Stimulated activated effector memory CD8-positive, alpha-beta T cell treated with anti-CD3 and anti-CD28 coated beads, Interleukin-12 subunit alpha, Interleukin-12 subunit beta, amount 100 ng/mL, for 72 hours (primary cell): ENCODE measurements at regions not wholly inside any gene's neighbourhood (a gene's known extent, or its start where the extent isn't known, plus 50 kb on each side); places are given as distances from the start of the nearest gene placed in this dataset.
"Not testable (repeated sequence)": the region's sequence is repeated elsewhere in the genome, so short reads cannot be mapped to it uniquely, and the experiment has no call there.

Experiments used
- ATAC-seq: fragments of 150-1000 bp; cut with Tn5 transposase; 2 replicates; pipeline ENCODE4 v1.10.0; 2021
- DNase-seq, 2 donors: peaks; one replicate each; pipeline ENCODE4 v3.0.0; 2021 to 2022; ENCODE audit warnings: low spot score in 2 of 2
- H3K27ac Mint-ChIP-seq: one replicate; pipeline ENCODE4 v1.8.0; 2022; ENCODE audit warnings: mild to moderate bottlenecking, mixed read lengths
- H3K36me3 Mint-ChIP-seq: one replicate; pipeline ENCODE4 v1.8.0; 2022; ENCODE audit warnings: mild to moderate bottlenecking, mixed read lengths
- H3K4me1 Mint-ChIP-seq: one replicate; pipeline ENCODE4 v1.8.0; 2022; ENCODE audit warnings: mixed read lengths
- H3K4me3 Mint-ChIP-seq: one replicate; pipeline ENCODE4 v1.8.0; 2022; ENCODE audit warnings: mild to moderate bottlenecking, mixed read lengths
- H3K9me3 Mint-ChIP-seq: one replicate; pipeline ENCODE4 v1.8.0; 2022; ENCODE audit warnings: mixed read lengths

DNA sequence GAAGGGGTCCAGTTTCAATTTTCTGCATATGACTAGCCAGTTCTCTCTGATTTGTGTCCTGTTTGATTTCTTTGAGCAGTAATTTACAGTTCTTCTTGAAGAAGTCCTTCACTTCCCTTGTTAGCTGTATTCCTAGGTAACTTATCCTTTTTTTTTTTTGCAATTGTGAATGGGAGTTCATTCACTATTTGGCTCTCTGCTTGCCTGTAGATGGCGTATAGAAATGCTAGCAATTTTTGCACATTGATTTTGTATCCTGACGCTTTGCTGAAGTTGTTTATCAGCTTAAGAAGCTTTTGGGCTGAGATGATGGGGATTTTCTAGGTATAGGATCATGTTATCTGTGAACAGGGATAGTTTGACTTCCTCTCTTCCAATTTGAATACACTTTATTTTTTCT lies 77.6 kb upstream of the NID2 start:
- H3K36me3 Mint-ChIP-seq = no peaks in the 10 kb centered on the region
- peaks cover 47% of the 10 kb centered on the region for H3K4me1 Mint-ChIP-seq
- H3K4me3 Mint-ChIP-seq = no peak overlapping the region
- no peaks in the 10 kb centered on the region for H3K9me3 Mint-ChIP-seq
- no peak overlapping the region for H3K27ac Mint-ChIP-seq
- no peak for ATAC-seq
- DNase-seq = no peak

GRCh38 chr14:52144099-52144498 lies 75.2 kb upstream of the NID2 start:
- DNase-seq, H3K4me3 Mint-ChIP-seq, ATAC-seq, H3K27ac Mint-ChIP-seq, H3K36me3 Mint-ChIP-seq, H3K9me3 Mint-ChIP-seq: not testable (repeated sequence)
- peaks cover 28% of the 10 kb centered on the region for H3K4me1 Mint-ChIP-seq

DNA sequence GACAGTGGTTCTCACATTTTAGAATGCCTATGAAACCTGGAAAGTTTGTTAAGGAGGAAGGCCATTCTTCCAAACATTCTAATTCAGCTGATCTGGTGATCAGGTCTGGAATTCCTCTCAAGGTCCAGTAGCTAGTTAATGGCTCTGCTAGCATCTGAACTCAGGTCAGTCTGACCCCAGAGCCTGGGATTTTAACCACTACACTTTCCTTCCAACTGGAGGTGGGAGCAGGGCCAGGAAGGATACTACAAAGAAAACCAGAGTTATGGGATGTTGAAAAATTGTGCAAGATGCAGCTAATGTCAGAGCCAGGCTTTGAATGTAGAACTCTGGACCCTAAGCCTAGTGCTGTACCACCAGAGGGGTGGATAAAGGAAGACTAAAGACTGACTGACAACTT lies 73.6 kb upstream of the NID2 start:
- H3K4me1 Mint-ChIP-seq = peaks cover 12% of the 10 kb centered on the region
- no peaks in the 10 kb centered on the region for H3K36me3 Mint-ChIP-seq
- H3K4me3 Mint-ChIP-seq = no peak overlapping the region
- DNase-seq (no peak), ATAC-seq (no peak)
- H3K27ac Mint-ChIP-seq = no peak overlapping the region
- no peaks in the 10 kb centered on the region for H3K9me3 Mint-ChIP-seq

DNA sequence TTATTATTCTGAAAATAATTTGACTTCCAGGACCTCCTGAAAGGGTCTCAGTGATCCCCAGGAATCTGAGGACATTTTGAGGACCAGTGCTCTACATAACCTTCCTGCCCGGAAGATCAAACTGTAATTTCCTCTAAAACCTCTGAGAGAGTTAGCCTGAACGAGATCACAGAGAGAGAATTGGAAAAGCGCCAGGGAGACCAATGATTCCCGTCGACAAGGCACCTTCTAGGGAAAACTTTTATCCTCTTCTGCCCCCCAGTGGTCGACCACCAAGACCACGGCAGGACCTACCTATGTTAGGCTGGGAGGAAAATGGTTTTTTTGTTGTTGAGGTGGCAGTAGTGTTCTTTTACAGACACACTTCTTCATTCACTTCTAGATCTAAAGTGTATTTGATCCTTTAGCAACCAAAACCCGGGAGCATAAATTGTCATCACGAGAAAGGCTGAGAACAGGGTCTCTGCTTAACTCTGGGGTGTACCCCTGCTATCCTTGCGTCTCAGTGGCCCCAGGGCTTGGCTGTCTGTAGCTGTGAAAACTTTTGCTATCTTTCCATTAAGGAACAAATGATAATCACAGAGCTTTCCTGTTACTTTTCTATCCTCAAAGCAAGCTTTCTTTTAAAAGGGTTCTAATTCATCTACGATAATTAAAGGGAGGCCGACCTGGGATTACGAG lies 62.9 kb upstream of the NID2 start:
- peak in 1 of 2 donors; percentile 67 for DNase-seq
- Mint-ChIP-seq H3K4me1 (no peaks in the 10 kb centered on the region), H3K4me3 (no peak overlapping the region), H3K27ac (no peak overlapping the region), H3K9me3 (peaks cover 3% of the 10 kb centered on the region), H3K36me3 (no peaks in the 10 kb centered on the region)
- ATAC-seq = peak; percentile 62

DNA sequence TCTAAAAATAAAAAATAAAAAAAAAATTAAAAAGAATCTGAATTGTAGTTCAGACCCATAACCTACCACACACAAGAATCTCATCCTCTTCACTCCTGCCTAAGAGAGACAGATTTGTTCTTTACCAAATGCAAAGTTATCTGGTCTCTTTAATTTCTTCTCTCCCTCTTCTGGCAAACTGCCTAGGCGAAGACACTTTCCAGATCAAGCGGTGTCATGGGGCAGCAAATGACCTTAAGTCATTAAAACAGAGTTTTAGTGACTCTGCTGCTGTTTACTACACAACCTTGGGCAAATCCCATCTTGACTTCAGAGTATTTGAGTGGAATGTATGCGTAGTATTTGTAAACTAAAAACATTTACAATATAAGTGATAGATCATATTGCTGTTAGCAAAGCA lies 60.9 kb upstream of the NID2 start:
- H3K36me3 Mint-ChIP-seq = no peaks in the 10 kb centered on the region

DNA sequence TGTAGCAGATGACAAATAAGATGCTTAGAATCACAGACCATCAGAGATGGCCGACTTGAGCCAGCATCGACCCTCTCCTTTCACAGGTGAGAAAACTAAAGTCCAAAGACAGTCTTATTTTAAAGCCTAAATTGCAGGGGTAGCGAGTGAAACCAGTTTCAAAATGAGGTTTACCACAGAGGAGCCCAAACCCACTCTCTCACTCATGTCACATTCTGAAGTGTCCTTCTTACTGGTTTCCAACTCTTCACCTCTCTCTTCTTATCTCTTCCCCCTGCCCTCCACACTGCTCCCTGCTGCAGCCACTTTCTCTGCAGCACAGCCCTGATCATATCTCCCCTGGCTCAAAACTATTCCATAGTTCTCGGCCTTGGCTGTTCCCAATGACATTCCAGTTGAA lies 57.0 kb upstream of the NID2 start:
- Mint-ChIP-seq H3K4me1 (peaks cover 19% of the 10 kb centered on the region), H3K9me3 (no peaks in the 10 kb centered on the region), H3K4me3 (peak overlapping the region; percentile 9), H3K27ac (peak overlapping the region; percentile 50), H3K36me3 (no peaks in the 10 kb centered on the region)
- DNase-seq (no peak), ATAC-seq (peak; percentile 80)

More for the DNA sequence above, 60.9 kb upstream of the NID2 start:
- no peak overlapping the region for H3K4me3 Mint-ChIP-seq
- ATAC-seq (no peak), DNase-seq (no peak)
- H3K27ac Mint-ChIP-seq = no peak overlapping the region
- peaks cover 19% of the 10 kb centered on the region for H3K4me1 Mint-ChIP-seq
- no peaks in the 10 kb centered on the region for H3K9me3 Mint-ChIP-seq

DNA sequence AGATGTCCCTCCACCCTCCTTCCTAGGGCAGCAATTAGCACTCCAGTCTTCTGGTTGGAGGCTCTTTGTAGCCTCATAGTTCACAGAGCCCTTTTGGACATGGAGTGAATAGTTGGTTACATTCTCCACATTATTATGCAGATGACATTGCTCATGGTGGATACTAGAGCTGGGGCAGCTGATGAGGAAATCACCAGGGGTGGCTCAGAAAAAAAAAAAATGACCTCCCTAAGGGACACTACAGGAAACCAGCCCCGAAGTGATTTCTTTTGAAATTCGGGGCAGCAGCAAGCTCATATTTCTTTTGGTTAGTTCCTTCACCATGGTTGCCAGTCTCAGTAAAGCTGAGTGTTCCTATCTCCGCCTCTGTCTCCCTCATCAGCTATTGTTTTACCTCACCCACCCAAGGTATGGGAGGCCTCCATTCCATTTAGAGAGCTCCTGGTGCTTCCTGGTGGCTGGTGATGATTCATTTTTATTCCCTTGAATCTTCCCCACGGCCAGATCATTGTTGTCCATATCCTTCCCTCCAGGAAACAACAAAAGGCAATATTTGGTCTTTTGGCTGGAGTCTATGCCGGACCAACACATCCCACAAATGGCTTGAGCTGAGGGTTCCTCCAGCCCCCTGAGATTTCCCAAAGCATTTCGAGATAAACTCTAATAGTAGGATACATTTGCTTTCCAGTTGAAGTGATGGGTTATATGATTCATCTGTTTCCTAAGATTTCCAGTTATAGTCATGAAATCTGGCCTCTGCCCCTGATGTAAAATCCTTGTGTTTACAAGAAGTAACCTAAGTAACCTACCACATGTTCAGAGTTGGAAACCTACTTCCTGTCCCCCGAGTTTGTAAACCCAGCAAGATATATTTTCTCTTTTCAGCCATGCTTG lies 56.2 kb upstream of the NID2 start:
- peaks cover 19% of the 10 kb centered on the region for H3K4me1 Mint-ChIP-seq
- H3K27ac Mint-ChIP-seq = no peak overlapping the region
- no peak for DNase-seq
- no peak for ATAC-seq
- H3K36me3 Mint-ChIP-seq = no peaks in the 10 kb centered on the region
- H3K4me3 Mint-ChIP-seq = no peak overlapping the region
- H3K9me3 Mint-ChIP-seq = no peaks in the 10 kb centered on the region

DNA sequence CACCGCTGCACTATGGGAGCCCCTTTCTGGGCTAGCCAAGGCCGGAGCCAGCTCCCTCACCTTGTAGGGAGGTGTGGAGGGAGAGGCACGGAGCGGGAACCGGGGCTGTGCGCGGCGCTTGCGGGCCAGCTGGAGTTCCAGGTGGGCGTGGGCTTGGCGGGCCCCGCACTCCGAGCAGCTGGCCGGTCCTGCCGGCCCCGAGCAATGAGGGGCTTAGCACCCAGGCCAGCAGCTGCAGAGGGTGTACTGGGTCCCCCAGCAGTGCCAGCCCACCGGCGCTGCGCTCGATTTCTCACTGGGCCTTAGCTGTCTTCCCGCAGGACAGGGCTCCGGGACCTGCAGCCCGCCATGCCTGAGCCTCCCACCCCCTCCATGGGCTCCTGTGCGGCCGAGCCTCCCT lies 53.3 kb upstream of the NID2 start:
- H3K4me1 Mint-ChIP-seq = peaks cover 19% of the 10 kb centered on the region
- H3K27ac Mint-ChIP-seq, H3K36me3 Mint-ChIP-seq, H3K9me3 Mint-ChIP-seq, H3K4me3 Mint-ChIP-seq, DNase-seq, ATAC-seq: not testable (repeated sequence)

DNA sequence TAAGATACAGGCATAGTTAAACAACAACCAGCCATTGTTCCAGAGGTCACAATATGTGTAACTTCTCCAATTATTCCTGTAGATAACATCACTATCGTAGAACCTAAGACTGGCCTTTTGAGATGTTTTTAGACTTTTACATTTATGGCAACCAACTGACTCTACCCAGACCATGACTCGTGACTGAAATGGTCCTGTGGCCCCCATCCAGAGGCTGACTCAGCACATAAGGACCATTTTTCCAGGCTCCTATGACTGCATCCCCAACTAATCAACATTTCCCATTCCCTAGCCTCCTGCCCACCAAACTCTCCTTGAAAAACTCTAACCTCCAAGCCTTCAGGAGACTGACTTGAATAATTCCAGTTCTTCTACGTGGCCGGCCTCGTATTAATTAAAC lies 52.6 kb upstream of the NID2 start:
- H3K27ac Mint-ChIP-seq = no peak overlapping the region
- ATAC-seq (no peak), DNase-seq (no peak)
- H3K9me3 Mint-ChIP-seq = no peaks in the 10 kb centered on the region
- no peak overlapping the region for H3K4me3 Mint-ChIP-seq
- H3K4me1 Mint-ChIP-seq = peaks cover 17% of the 10 kb centered on the region
- no peaks in the 10 kb centered on the region for H3K36me3 Mint-ChIP-seq

DNA sequence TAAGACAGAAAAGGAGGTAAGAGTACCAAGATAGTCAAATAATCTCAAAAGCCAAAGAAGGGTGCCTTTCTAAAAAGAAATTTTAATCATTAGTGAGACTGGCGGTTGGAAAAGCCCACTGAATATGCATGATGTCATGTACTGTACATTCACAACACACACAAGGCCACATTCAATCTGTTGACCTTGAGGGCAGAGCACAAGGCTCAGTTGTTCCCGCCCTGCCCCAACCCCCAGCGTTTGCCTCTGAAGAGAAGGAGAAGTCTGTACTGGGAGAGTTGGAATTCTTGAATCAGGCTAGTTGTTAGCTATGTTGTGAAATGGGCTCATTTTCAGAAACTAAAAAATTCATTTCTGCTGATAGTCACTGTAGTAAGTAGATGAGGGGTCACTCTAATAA lies 50.2 kb upstream of the NID2 start:
- Mint-ChIP-seq H3K9me3 (no peaks in the 10 kb centered on the region), H3K27ac (no peak overlapping the region), H3K4me1 (no peaks in the 10 kb centered on the region), H3K36me3 (no peaks in the 10 kb centered on the region), H3K4me3 (no peak overlapping the region)
- DNase-seq (no peak), ATAC-seq (no peak)
